Left renal cortex interstitium (tissue), 4 donors: ENCODE measurements at regions not wholly inside any gene's neighbourhood (a gene's known extent, or its start where the extent isn't known, plus 50 kb on each side); places are given as distances from the start of the nearest gene placed in this dataset.
"Not testable (repeated sequence)": the region's sequence is repeated elsewhere in the genome, so short reads cannot be mapped to it uniquely, and the experiment has no call there.

ENCODE experiments used
- DNase-seq, 4 donors: peaks; one replicate each; pipeline ENCODE4 v3.0.0-alpha.2; 2013; ENCODE audit warnings: low read depth in 4 of 4, low spot score in 2 of 4, missing footprints in 1 of 4

GRCh38 chr14:106776395-106776983 lies 1250.1 kb downstream of the TMEM121 start:
- no peak for DNase-seq

GRCh38 chr14:106778986-106779385 lies 1252.6 kb downstream of the TMEM121 start:
- no peak for DNase-seq

GRCh38 chr14:106786697-106787096 lies 1260.3 kb downstream of the TMEM121 start:
- DNase-seq: no peak

- no peak for DNase-seq
Observed at GRCh38 chr14:106787626-106788025, 1261.2 kb downstream of the TMEM121 start.

- DNase-seq: no peak
Observed at GRCh38 chr14:106788534-106788933, 1262.2 kb downstream of the TMEM121 start.

GRCh38 chr14:106789318-106789717 lies 1262.9 kb downstream of the TMEM121 start:
- no peak for DNase-seq

GRCh38 chr14:106790189-106791036 lies 1264.0 kb downstream of the TMEM121 start:
- DNase-seq: no peak

GRCh38 chr14:106792543-106792942 lies 1266.2 kb downstream of the TMEM121 start:
- no peak for DNase-seq

- not testable (repeated sequence) for DNase-seq
Observed at GRCh38 chr14:106798166-106798565, 1271.8 kb downstream of the TMEM121 start.

- no peak for DNase-seq
Observed at GRCh38 chr14:106802413-106803364, 1276.3 kb downstream of the TMEM121 start.

- no peak for DNase-seq
Observed at GRCh38 chr14:106803379-106803778, 1277.0 kb downstream of the TMEM121 start.

- DNase-seq: no peak
Observed at GRCh38 chr14:106807493-106807892, 1281.1 kb downstream of the TMEM121 start.

- no peak for DNase-seq
Observed at GRCh38 chr14:106808458-106808857, 1282.1 kb downstream of the TMEM121 start.

GRCh38 chr14:106808907-106809306 lies 1282.5 kb downstream of the TMEM121 start:
- no peak for DNase-seq

- no peak for DNase-seq
Observed at GRCh38 chr14:106809615-106810014, 1283.2 kb downstream of the TMEM121 start.

GRCh38 chr14:106810168-106810567 lies 1283.8 kb downstream of the TMEM121 start:
- DNase-seq: not testable (repeated sequence)

- no peak for DNase-seq
Observed at GRCh38 chr14:106811162-106811561, 1284.8 kb downstream of the TMEM121 start.

GRCh38 chr14:106812788-106813476 lies 1286.5 kb downstream of the TMEM121 start:
- DNase-seq: no peak

GRCh38 chr14:106813477-106813823 lies 1287.1 kb downstream of the TMEM121 start:
- DNase-seq: no peak

- no peak for DNase-seq
Observed at GRCh38 chr14:106820119-106820518, 1293.7 kb downstream of the TMEM121 start.

GRCh38 chr14:106821119-106821518 lies 1294.7 kb downstream of the TMEM121 start:
- no peak for DNase-seq
